Umbilical cord (tissue), 1 donor: ENCODE measurements at regions not wholly inside any gene's neighbourhood (a gene's known extent, or its start where the extent isn't known, plus 50 kb on each side); places are given as distances from the start of the nearest gene placed in this dataset.
A peak's percentile ranks its signal among the peaks of the same experiment; 100 is the strongest.

ENCODE experiments used
- DNase-seq: peaks from one replicate; pipeline ENCODE4 v3.0.0-alpha.2; 2015; ENCODE audit warnings: low spot score

DNA sequence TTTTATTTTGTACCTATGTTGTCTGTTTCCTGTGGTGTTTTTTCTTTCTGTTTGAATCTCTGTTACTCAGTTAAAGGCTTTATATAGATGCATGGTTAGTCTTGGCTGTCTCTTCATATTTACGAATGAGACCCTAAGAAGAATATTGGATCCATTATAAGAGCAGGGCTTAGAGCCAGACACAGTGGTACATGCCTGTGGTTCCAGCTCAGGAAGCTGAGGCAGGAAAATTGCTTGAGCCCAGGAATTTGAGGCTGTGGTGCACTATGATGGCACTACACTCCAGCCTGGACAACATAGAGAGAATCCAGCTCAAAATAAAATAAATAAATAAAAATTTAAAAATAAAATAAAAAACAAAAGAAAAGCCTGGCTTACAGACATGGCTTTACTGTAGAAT lies 211.1 kb downstream of the SOD2 start:
- DNase-seq, result no peak

DNA sequence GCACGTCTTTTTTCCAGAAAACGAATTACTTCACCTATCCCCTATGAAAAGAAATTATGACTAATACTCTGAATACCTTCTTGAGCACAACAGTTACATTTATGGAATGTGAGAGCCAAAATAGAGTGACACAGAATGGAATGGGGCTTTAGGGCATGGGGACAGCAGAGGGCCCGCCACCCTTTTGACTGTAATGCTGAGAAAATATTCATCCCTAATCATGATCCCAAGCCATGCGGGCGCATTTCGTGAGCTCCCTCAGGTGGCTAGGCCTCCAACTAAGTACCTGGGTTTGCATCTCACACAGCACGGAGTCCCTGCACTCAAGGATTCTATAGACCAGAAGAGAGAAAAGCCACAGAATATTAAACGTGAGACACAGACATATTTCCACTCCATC lies 212.6 kb downstream of the SOD2 start:
- DNase-seq, result no peak

GRCh38 chr6:159479146-159479545 lies 213.9 kb downstream of the SOD2 start:
- no peak for DNase-seq

- no peak for DNase-seq
Measured at GRCh38 chr6:159473475-159474263, 219.4 kb downstream of the SOD2 start.

- no peak for DNase-seq
Measured at GRCh38 chr6:159470397-159470796, 222.6 kb downstream of the SOD2 start.

DNA sequence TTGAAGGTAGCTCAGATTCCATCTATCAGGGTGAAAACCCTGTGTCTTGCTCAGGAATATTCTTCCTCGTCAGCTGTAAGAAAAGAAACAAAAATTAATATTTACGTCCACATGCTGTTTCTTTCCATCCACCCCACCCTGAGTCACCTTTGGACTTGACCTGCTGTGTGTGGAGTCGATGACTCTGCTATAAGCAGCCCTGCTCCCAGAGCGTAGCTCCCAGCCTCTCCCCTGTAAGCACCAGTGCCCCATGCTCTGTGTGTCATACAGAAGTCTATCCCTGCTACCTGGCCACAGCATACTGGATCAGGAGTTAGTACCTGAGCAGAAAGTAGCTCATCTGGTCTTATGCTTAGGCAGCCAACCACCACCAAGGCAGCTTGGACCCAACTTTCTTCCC lies 223.6 kb downstream of the SOD2 start:
- DNase-seq, result no peak

DNA sequence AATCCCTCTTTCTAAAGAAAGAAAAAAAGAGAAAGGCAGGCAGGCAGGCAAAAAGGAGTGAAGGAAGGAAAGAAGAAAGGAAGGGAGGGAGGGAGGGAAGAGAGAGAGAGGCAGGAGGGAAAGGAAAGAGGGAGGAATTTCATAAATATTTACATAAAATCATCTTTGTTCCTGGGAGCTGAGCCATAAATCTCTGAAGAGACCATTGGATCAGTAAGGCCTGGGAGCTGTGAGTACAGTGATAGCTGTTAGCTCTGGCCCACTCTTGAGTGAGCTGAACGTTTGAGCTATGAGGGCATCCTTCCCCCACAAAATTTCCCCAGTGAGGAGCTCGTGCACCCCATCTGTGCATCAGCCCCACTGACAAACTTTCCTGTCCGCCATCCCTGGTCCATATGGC lies 224.0 kb downstream of the SOD2 start:
- DNase-seq, result no peak

DNA sequence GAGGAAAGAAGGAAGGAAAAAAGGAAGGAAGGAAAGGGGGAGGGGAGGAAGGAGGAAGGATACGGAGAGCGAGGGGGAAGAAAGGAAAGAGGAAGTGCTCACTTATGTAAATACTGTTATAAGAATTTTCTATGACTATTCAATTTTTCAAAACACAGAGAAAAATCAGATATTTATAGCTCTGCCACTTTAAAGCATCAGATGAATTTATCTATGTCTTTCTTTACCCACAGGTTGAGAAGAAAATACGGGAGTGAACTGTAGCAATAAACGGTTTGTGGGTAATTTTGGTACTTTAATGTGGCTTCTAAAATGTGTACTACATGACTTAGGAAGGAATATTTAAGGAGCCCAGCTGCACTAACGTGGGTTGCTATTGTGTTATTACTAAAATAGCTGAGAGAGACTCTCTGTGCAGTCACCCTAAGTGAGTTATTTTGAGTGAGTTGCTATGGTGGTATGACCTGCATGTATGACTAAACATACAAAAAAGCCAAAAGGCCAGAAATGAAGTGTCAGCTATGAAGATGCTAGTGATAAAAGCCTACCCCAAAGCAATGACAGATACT lies 225.5 kb downstream of the SOD2 start:
- no peak for DNase-seq

DNA sequence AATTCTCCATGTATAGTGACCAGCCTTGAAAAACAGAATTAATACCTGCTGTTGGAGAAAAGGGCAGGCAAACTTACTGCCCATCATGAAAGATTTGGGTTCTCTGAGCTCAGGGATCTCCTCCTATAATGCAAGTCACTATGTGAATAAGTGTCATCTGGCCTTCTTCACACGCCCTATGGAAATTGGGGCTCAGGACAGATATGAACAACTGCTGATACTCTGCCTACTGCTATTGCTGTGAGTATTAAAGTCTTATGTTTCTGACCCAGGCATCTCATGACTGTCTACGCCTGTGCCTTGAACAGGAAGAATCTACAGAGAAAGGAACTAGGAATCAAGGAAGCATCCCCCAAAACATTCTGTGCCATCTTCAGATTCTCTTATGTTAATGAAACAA lies 226.1 kb downstream of the SOD2 start:
- no peak for DNase-seq

DNA sequence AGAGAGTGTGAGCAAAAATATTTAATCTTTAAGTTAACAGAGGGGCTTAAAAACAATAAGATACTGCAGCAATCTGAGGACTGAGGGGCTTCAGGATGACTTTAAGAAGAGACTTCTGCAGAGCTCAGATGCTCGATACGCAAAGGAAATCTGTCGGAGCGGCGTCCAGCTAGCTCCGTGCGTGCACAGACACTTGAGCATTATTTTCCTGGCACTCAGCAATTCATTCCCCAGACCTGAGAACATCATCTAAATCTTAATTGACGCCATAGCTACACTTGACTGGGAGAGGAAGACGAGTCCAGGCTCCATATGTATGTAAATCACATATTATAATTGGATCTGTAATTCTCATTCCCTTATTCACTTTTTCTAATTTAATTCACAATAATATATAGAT lies 228.2 kb downstream of the SOD2 start:
- DNase-seq, result no peak

DNA sequence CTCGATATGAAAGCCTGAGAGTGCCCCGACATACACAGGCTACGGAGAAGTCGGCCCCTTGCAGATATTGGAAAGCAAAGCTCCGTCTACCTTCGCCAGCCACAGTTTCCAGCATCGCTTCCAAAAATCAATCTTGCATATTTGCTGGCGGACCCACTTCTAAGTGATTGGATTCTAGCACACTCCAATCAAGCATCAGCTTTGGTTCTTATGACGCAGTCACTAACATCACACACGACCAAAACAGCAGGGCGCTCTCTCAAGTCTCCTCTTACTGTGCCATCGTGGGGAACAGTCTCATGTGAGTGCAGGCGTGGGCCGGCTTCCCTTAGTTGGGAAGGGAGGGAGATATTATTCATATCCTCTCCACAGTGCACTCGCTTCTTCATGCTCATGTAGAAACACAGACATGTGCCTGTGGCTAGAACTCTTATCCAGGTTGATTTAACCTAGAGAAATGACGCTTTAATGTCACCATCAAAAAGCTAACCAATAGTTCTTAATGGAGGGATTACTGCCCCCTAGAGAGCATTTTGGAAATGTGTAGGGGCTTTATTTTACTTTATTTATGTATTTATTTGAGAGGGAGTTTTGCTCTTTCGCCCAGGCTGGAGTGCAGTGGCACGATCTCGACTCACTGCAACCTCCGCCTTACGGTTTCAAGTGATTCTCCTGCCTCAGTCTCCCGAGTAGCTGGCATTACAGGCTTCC lies 229.8 kb downstream of the SOD2 start:
- DNase-seq, result no peak

GRCh38 chr6:159462431-159462830 lies 230.6 kb downstream of the SOD2 start:
- no peak for DNase-seq

GRCh38 chr6:159461998-159462397 lies 231.0 kb downstream of the SOD2 start:
- no peak for DNase-seq

DNA sequence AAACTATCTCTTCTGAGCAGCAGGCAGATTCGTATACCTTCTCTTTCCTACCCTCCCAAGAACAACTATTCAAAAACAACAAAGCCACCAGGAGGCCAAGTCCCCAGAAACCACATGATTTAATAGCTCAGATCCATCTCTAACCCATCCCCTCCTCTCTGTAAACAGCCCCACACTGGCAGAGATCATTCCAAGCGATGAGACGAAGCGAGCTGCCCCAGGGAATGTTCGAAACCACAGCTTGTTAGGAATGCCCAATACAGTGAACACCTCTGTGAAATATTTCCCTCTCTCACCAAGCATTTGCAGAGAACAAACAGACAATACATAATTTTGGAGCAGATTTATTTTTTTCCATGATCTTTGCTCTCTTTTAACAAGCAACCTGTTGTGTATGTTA lies 231.8 kb downstream of the SOD2 start:
- DNase-seq, result no peak

- no peak for DNase-seq
Measured at GRCh38 chr6:159460476-159460875, 232.6 kb downstream of the SOD2 start.

DNA sequence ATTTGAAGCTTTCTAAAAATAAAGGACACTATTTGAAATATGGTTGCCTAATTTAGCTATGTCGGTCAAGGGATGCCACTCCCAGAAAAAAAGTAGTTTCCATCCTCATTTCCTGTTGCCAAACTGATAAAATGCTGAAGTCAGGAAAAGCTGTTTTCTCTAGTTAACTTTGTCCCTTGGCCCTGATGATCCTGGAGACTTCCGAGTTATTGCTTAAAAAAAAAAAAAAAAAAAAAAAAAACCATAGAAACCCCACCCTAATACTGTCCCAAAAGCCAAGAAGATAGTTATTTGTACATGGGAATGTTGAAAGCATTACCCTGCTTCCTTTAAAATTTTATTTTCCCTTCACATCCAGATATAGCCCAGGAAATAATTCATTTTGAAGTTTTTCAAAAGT lies 236.7 kb downstream of the SOD2 start:
- DNase-seq, result peak; percentile 23

- DNase-seq, result no peak
Measured at GRCh38 chr6:159455700-159456274, 237.3 kb downstream of the SOD2 start.

GRCh38 chr6:159450815-159451465 lies 242.1 kb downstream of the SOD2 start:
- peak; percentile 86 for DNase-seq

DNA sequence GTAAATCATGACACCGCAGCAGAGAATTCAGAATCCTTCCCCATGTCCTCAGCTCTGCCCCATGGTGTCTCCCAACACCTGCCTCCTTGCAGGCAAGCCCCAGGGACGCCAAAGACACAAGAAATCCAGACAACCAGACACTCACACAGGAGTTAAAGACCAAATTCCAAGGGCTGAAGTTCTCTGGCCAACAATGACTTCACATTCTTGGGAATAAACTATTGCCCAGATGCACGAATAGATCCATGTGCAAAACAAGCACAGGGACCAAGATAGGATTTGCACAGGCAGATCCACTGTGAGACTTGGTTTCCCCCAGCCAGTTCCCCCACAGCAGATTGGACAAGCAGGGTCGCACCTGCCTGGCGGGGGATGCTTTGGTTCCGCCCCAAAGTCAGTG lies 246.7 kb downstream of the SOD2 start:
- DNase-seq, result no peak

- no peak for DNase-seq
Measured at GRCh38 chr6:159445351-159445750, 247.7 kb downstream of the SOD2 start.

- DNase-seq, result peak; percentile 64
Measured at GRCh38 chr6:159444056-159444760, 248.8 kb downstream of the SOD2 start.
